OCI-LY7 (cell line): ENCODE measurements at regions not wholly inside any gene's neighbourhood (a gene's known extent, or its start where the extent isn't known, plus 50 kb on each side); places are given as distances from the start of the nearest gene placed in this dataset.

Experiments used
- BruUV-seq: library from RNA; stranded (reverse); fragments of 400-500 nt; replicated peaks from 2 replicates; lab custom pipeline; 2021; lab: Mats Ljungman, UMichigan
- CTCF ChIA-PET: fragments of 300-600 bp; sonication (Branson Sonifier 250); formaldehyde crosslinking; loops from one replicate; lab custom pipeline; 2022; ENCODE audit warnings: antibody characterized with exemption; ENCODE audit not compliant: unreplicated experiment; lab: Charles Lee
- POLR2A ChIA-PET: fragments of 300-600 bp; sonication (Branson Sonifier 250); formaldehyde crosslinking; loops from one replicate; lab custom pipeline; 2022; ENCODE audit warnings: antibody characterized with exemption; lab: Charles Lee
- DNase-seq: peaks from one replicate; pipeline ENCODE4 v3.0.0-alpha.2; 2015; ENCODE audit warnings: low spot score
- H2AFZ ChIP-seq: fragments of 200-600 bp; sonication (generic), shearing (Covaris generic); 2 replicates; pipeline ENCODE4 v1.6.1; 2014; ENCODE audit warnings: mild to moderate bottlenecking, antibody characterized with exemption, low read length, moderate library complexity
- H3K27ac ChIP-seq: fragments of 200-600 bp; sonication (generic); 2 replicates; pipeline ENCODE4 v1.5.1; 2014; ENCODE audit warnings: mixed run types, low read depth, mild to moderate bottlenecking, moderate library complexity, low read length, inconsistent platforms; ENCODE audit not compliant: poor library complexity, severe bottlenecking
- H3K36me3 ChIP-seq: fragments of 200-600 bp; sonication (generic); 2 replicates; pipeline ENCODE4 v1.6.1; 2014; ENCODE audit warnings: mild to moderate bottlenecking, antibody characterized with exemption, low read length, moderate library complexity, mixed read lengths; ENCODE audit not compliant: insufficient read depth
- H3K4me1 ChIP-seq: fragments of 200-600 bp; sonication (generic); 2 replicates; pipeline ENCODE4 v1.5.1; 2014; ENCODE audit warnings: mild to moderate bottlenecking, low read length; ENCODE audit not compliant: insufficient read depth, poor library complexity, severe bottlenecking
- H3K4me2 ChIP-seq: fragments of 200-600 bp; sonication (generic); 2 replicates; pipeline ENCODE4 v1.6.1; 2014; ENCODE audit warnings: mild to moderate bottlenecking, low read length
- H3K4me3 ChIP-seq: fragments of 200-600 bp; sonication (generic); 2 replicates; pipeline ENCODE4 v1.5.1; 2014; ENCODE audit warnings: mild to moderate bottlenecking, low read depth, low read length; ENCODE audit not compliant: poor library complexity, severe bottlenecking
- H3K79me2 ChIP-seq: fragments of 200-600 bp; sonication (generic); 2 replicates; pipeline ENCODE4 v1.6.1; 2016; ENCODE audit warnings: low read depth, mild to moderate bottlenecking, low read length, moderate library complexity, mixed read lengths; ENCODE audit not compliant: insufficient read depth
- H3K9me2 ChIP-seq: fragments of 200-600 bp; sonication (generic); 2 replicates; pipeline ENCODE4 v1.6.1; 2016; ENCODE audit warnings: mild to moderate bottlenecking, low read length, mixed read lengths; ENCODE audit not compliant: insufficient read depth
- H3K9me3 ChIP-seq: fragments of 200-600 bp; sonication (generic); 2 replicates; pipeline ENCODE4 v1.6.1; 2014; ENCODE audit warnings: mild to moderate bottlenecking, mixed run types, low read length, mixed read lengths
- H4K20me1 ChIP-seq: fragments of 200-600 bp; sonication (generic); 2 replicates; pipeline ENCODE4 v1.6.1; 2014; ENCODE audit warnings: mild to moderate bottlenecking, antibody characterized with exemption, low read length, moderate library complexity, mixed read lengths; ENCODE audit not compliant: insufficient read depth
- CTCF ChIP-seq: fragments of 200-600 bp; sonication (generic); conservative IDR thresholded peaks from 2 replicates; pipeline ENCODE4 v1.5.1; 2014; ENCODE audit warnings: mild to moderate bottlenecking, antibody characterized with exemption, low read length, moderate library complexity, mixed read lengths
- EZH2phosphoT487 ChIP-seq: fragments of 200-600 bp; sonication (generic); IDR thresholded peaks from 2 replicates; pipeline ENCODE4 v1.6.1; 2018; ENCODE audit warnings: low read depth, borderline replicate concordance, mild to moderate bottlenecking, mixed run types, antibody characterized with exemption, low read length, moderate library complexity, mixed read lengths
- intact Hi-C: fragments of 100-400 bp; cut with micrococcal nuclease; formaldehyde crosslinking; loops from one replicate; pipeline ENCODE4 v1.10.0; 2022; ENCODE audit not compliant: unreplicated experiment

DNA sequence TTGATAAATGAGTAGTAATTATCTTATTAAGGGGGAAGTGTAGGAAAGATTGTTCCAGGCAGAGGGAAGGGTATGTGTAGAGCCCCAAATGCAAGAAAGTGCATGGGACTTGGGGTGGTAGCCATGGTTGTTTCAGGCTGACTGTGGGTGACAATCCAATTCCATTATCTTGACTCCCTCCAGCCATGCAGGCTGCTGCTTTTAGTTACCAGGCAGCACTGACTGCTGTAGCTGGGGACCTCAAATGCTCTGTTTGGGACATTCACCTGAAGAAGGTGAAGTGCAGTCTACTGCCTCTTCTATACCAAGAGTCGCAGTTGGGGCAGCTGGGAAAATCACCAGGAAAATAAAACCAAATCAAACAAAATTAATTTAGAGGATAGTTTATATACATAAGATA, 102.4 kb upstream of the NR3C1 start:
- no peak overlapping the region for H3K27ac ChIP-seq
- no peak for TF ChIP-seq EZH2phosphoT487
- TF ChIP-seq CTCF: no peak
- H3K4me2 ChIP-seq: no peak overlapping the region
- no peak overlapping the region for H2AFZ ChIP-seq
- no TSS peak for BruUV-seq
- no peak for DNase-seq
- H3K4me1 ChIP-seq: no peaks in the 10 kb centered on the region
- H3K36me3 ChIP-seq: no peaks in the 10 kb centered on the region
- H3K79me2 ChIP-seq: no peaks in the 10 kb centered on the region
- H4K20me1 ChIP-seq: no peaks in the 10 kb centered on the region
- no peaks in the 10 kb centered on the region for H3K9me2 ChIP-seq
- intact Hi-C loops: no loop called here
- ChIA-PET CTCF (no interaction called here), POLR2A (no interaction called here)
- H3K4me3 ChIP-seq: no peak overlapping the region
- H3K9me3 ChIP-seq: no peaks in the 10 kb centered on the region

- intact Hi-C loops: no loop called here
- H3K4me1 ChIP-seq: no peaks in the 10 kb centered on the region
- H3K9me2 ChIP-seq: no peaks in the 10 kb centered on the region
- H3K36me3 ChIP-seq: no peaks in the 10 kb centered on the region
- H3K79me2 ChIP-seq: no peaks in the 10 kb centered on the region
- no TSS peak for BruUV-seq
- no peak overlapping the region for H3K4me3 ChIP-seq
- TF ChIP-seq EZH2phosphoT487 (no peak), CTCF (no peak)
- H4K20me1 ChIP-seq: no peaks in the 10 kb centered on the region
- H2AFZ ChIP-seq: no peak overlapping the region
- no peak for DNase-seq
- CTCF ChIA-PET: no interaction called here
- H3K27ac ChIP-seq: no peak overlapping the region
- no peak overlapping the region for H3K4me2 ChIP-seq
- no peaks in the 10 kb centered on the region for H3K9me3 ChIP-seq
- POLR2A ChIA-PET: no interaction called here
These were observed 101.9 kb upstream of the NR3C1 start for GRCh38 chr5:143505354-143505753.

GRCh38 chr5:143501310-143502044, 98.0 kb upstream of the NR3C1 start:
- Histone ChIP-seq H3K4me3 (no peak overlapping the region), H4K20me1 (no peaks in the 10 kb centered on the region), H3K4me1 (no peaks in the 10 kb centered on the region), H3K27ac (no peak overlapping the region), H2AFZ (no peak overlapping the region), H3K9me2 (no peaks in the 10 kb centered on the region), H3K9me3 (no peaks in the 10 kb centered on the region), H3K79me2 (no peaks in the 10 kb centered on the region), H3K4me2 (no peak overlapping the region), H3K36me3 (no peaks in the 10 kb centered on the region)
- no peak for DNase-seq
- BruUV-seq: no TSS peak
- intact Hi-C loops: no loop called here
- TF ChIP-seq EZH2phosphoT487: no peak
- TF ChIP-seq CTCF: no peak
- ChIA-PET CTCF (no interaction called here), POLR2A (interaction anchor here (0.8 to 1.0 kb wide), 2 partner anchors 8 to 29 kb away, joined by 3 to 5 read pairs; no protein-coding TSS in a partner anchor)
